ENCODE measurements at regions not wholly inside any gene's neighbourhood (a gene's known extent, or its start where the extent isn't known, plus 50 kb on each side); places are given as distances from the start of the nearest gene placed in this dataset.

- TF ChIP-seq EZH2phosphoT487 (IDR thresholded peaks at IDR 0.05; ENCODE audit: insufficient read depth, low read depth) = no peak
- no peak for TF ChIP-seq EZH2 (IDR thresholded peaks at IDR 0.05; ENCODE audit: insufficient read depth, poor library complexity, severe bottlenecking)
These were observed 55.9 kb upstream of the THOC2 start for GRCh38 chrX:123788744-123789143.

Measured in GM23248 (cell line).